Liver (tissue), 8 donors: ENCODE measurements at regions not wholly inside any gene's neighbourhood (a gene's known extent, or its start where the extent isn't known, plus 50 kb on each side); places are given as distances from the start of the nearest gene placed in this dataset.
A peak's percentile ranks its signal among the peaks of the same experiment; 100 is the strongest.
"Not testable (repeated sequence)": the region's sequence is repeated elsewhere in the genome, so short reads cannot be mapped to it uniquely, and the experiment has no call there.

Experiments used
- DNase-seq: peaks from one replicate; pipeline ENCODE4 v3.0.0-alpha.2; 2017; ENCODE audit warnings: low spot score
- H3K27ac ChIP-seq, 2 donors: one replicate each; pipeline ENCODE4 v1.7.0; 2013; ENCODE audit warnings: inconsistent platforms in 2 of 2, low read length in 2 of 2, control low read depth in 1 of 2, low read depth in 1 of 2, mild to moderate bottlenecking in 1 of 2
- H3K27me3 ChIP-seq, 4 donors: one replicate each; pipeline versions ENCODE4 v1.6.1 to v1.7.0; 2013; ENCODE audit warnings: low read length in 3 of 4, inconsistent platforms in 1 of 4, mild to moderate bottlenecking in 1 of 4, moderate library complexity in 1 of 4; ENCODE audit not compliant: control insufficient read depth in 4 of 4, insufficient read depth in 4 of 4
- H3K36me3 ChIP-seq, 4 donors: one replicate each; pipeline versions ENCODE4 v1.6.1 to v1.7.0; 2013; ENCODE audit warnings: low read length in 3 of 4, mild to moderate bottlenecking in 3 of 4, low read depth in 1 of 4, moderate library complexity in 1 of 4; ENCODE audit not compliant: control insufficient read depth in 4 of 4, insufficient read depth in 3 of 4
- H3K4me1 ChIP-seq, 4 donors: one replicate each; pipeline versions ENCODE4 v1.6.1 to v1.7.0; 2013; ENCODE audit warnings: low read length in 3 of 4, mild to moderate bottlenecking in 3 of 4, moderate library complexity in 1 of 4; ENCODE audit not compliant: control insufficient read depth in 4 of 4, insufficient read depth in 4 of 4
- H3K4me3 ChIP-seq, 3 donors: one replicate each; pipeline versions ENCODE4 v1.6.1 to v1.7.0; 2013; ENCODE audit warnings: low read length in 3 of 3, control low read depth in 1 of 3, low read depth in 1 of 3, mild to moderate bottlenecking in 1 of 3
- H3K9ac ChIP-seq, 2 donors: one replicate each; pipeline ENCODE4 v1.7.0; 2013; ENCODE audit warnings: low read length in 2 of 2, mild to moderate bottlenecking in 2 of 2, moderate library complexity in 2 of 2, control low read depth in 1 of 2, low read depth in 1 of 2
- H3K9me3 ChIP-seq, 4 donors: one replicate each; pipeline versions ENCODE4 v1.6.1 to v1.7.0; 2013; ENCODE audit warnings: low read length in 3 of 4; ENCODE audit not compliant: control insufficient read depth in 4 of 4
- ATF3 ChIP-seq: IDR thresholded peaks from 2 replicates; pipeline ENCODE4 v1.6.1; 2016; ENCODE audit warnings: antibody characterized with exemption
- CTCF ChIP-seq: fragments of 150-350 bp; IDR thresholded peaks from 2 replicates; pipeline ENCODE4 v1.5.1; 2017; ENCODE audit warnings: improper control_type of control experiment, low read depth, low read length; ENCODE audit not compliant: missing input control
- EGR1 ChIP-seq, 2 donors: IDR thresholded peaks; 2 replicates each; pipeline ENCODE4 v1.6.1; 2016 to 2018; ENCODE audit warnings: antibody characterized with exemption in 2 of 2, low read depth in 2 of 2
- FOXA1 ChIP-seq: IDR thresholded peaks from 2 replicates; pipeline ENCODE4 v1.6.1; 2016; ENCODE audit warnings: antibody characterized with exemption
- GABPA ChIP-seq, 2 donors: IDR thresholded peaks in 1 of 2; conservative IDR thresholded peaks in 1 of 2; 2 replicates each; pipeline ENCODE4 v1.6.1; 2016; ENCODE audit warnings: antibody characterized with exemption in 2 of 2, mild to moderate bottlenecking in 1 of 2, moderate library complexity in 1 of 2
- HNF4A ChIP-seq, 2 donors: conservative IDR thresholded peaks; 2 replicates each; pipeline ENCODE4 v1.6.1; 2016; ENCODE audit warnings: antibody characterized with exemption in 2 of 2, mild to moderate bottlenecking in 2 of 2
- HNF4G ChIP-seq: IDR thresholded peaks from 2 replicates; pipeline ENCODE4 v1.6.1; 2016; ENCODE audit warnings: antibody characterized with exemption
- JUND ChIP-seq, 2 donors: IDR thresholded peaks; 2 replicates each; pipeline ENCODE4 v1.6.1; 2016; ENCODE audit warnings: antibody characterized with exemption in 2 of 2
- MAX ChIP-seq: IDR thresholded peaks from 2 replicates; pipeline ENCODE4 v1.6.1; 2016; ENCODE audit warnings: antibody characterized with exemption
- NR2F2 ChIP-seq: IDR thresholded peaks from 2 replicates; pipeline ENCODE4 v1.6.1; 2016; ENCODE audit warnings: antibody characterized with exemption
- RAD21 ChIP-seq, 2 donors: IDR thresholded peaks; 2 replicates each; pipeline ENCODE4 v1.6.1; 2016; ENCODE audit warnings: antibody characterized with exemption in 2 of 2, mild to moderate bottlenecking in 2 of 2
- REST ChIP-seq: IDR thresholded peaks from 2 replicates; pipeline ENCODE4 v1.6.1; 2016; ENCODE audit warnings: antibody characterized with exemption, mild to moderate bottlenecking
- RXRA ChIP-seq, 2 donors: IDR thresholded peaks; 2 replicates each; pipeline ENCODE4 v1.6.1; 2017 to 2018; ENCODE audit warnings: antibody characterized with exemption in 2 of 2, mild to moderate bottlenecking in 1 of 2
- TAF1 ChIP-seq: conservative IDR thresholded peaks from 2 replicates; pipeline ENCODE4 v1.6.1; 2016; ENCODE audit warnings: antibody characterized with exemption, mild to moderate bottlenecking
- YY1 ChIP-seq: IDR thresholded peaks from 2 replicates; pipeline ENCODE4 v1.6.1; 2016; ENCODE audit warnings: antibody characterized with exemption, mild to moderate bottlenecking
- WGBS: extraction: QIAGEN DNeasy Blood & Tissue Kit; methylation state at CpG from one replicate; pipeline ENCODE4 v1.1.7; 2013; 5-methylcytosine and 5-hydroxymethylcytosine counted together
- donor health status: healthy.
- donor health status: healthy.
- donor health status: healthy.
- donor health status: healthy.
- donor health status: healthy.

GRCh38 chr15:36161771-36162212 is 417.6 kb upstream of the CDIN1 start:
- no peak overlapping the region for H3K4me3 ChIP-seq
- H3K27me3 ChIP-seq, result no peaks in the 10 kb centered on the region
- H3K9me3 ChIP-seq, result no peaks in the 10 kb centered on the region
- peaks cover 0 to 1% (median 0%) of the 10 kb centered on the region in 4 donors for H3K36me3 ChIP-seq
- 14% methylated on average over 2 of the region's 2 CpGs for WGBS
- H3K9ac ChIP-seq, result no peak overlapping the region
- peaks cover 0 to 5% (median 2%) of the 10 kb centered on the region in 4 donors for H3K4me1 ChIP-seq
- H3K27ac ChIP-seq, result no peak overlapping the region
- no peak for TF ChIP-seq HNF4G
- peak in 1 of 2 donors; percentile 73 for TF ChIP-seq RXRA (IDR thresholded peaks at IDR 0.05)
- TF ChIP-seq JUND (IDR thresholded peaks at IDR 0.05), result peak in 1 of 2 donors; percentile 30
- no peak for DNase-seq

GRCh38 chr15:36163983-36164382 is 415.4 kb upstream of the CDIN1 start:
- not testable (repeated sequence) for H3K9me3 ChIP-seq, H3K27me3 ChIP-seq, H3K4me1 ChIP-seq, H3K27ac ChIP-seq, DNase-seq, H3K4me3 ChIP-seq, H3K36me3 ChIP-seq, H3K9ac ChIP-seq
- WGBS, result 95% methylated on average over 13 of the region's 13 CpGs

GRCh38 chr15:36172955-36173354 is 406.5 kb upstream of the CDIN1 start:
- DNase-seq, result no peak
- TF ChIP-seq REST (no peak), JUND (IDR thresholded peaks at IDR 0.05) (no peak), MAX (no peak), RXRA (IDR thresholded peaks at IDR 0.05) (no peak), HNF4G (no peak), CTCF (no peak), HNF4A (conservative IDR thresholded peaks at IDR 0.05) (no peak), NR2F2 (no peak), RAD21 (IDR thresholded peaks at IDR 0.05) (no peak), GABPA (IDR thresholded peaks at IDR 0.05 in 1 of 2, conservative IDR thresholded peaks at IDR 0.05 in 1 of 2) (no peak), ATF3 (no peak), YY1 (no peak), EGR1 (IDR thresholded peaks at IDR 0.05; ENCODE audit: low read depth in 2 of 2) (no peak), FOXA1 (no peak), TAF1 (no peak)
- 88% methylated on average over 2 of the region's 2 CpGs for WGBS

More at GRCh38 chr15:36172955-36173354, 406.5 kb upstream of the CDIN1 start:
- Histone ChIP-seq H3K27ac (no peak overlapping the region), H3K27me3 (no peaks in the 10 kb centered on the region), H3K9me3 (no peaks in the 10 kb centered on the region), H3K4me3 (no peak overlapping the region), H3K4me1 (peaks cover 5 to 19% (median 11%) of the 10 kb centered on the region in 4 donors), H3K9ac (no peak overlapping the region), H3K36me3 (no peaks in the 10 kb centered on the region)
